ENCODE measurements at regions not wholly inside any gene's neighbourhood (a gene's known extent, or its start where the extent isn't known, plus 50 kb on each side); places are given as distances from the start of the nearest gene placed in this dataset.

- Mint-ChIP-seq H3K27ac (no peak overlapping the region), H3K4me1 (no peaks in the 10 kb centered on the region), H3K9me3 (peaks cover 0 to 6% of the 10 kb centered on the region in 2 experiments; a peak in 2 of 5 replicates), H3K36me3 (ENCODE audit: insufficient read depth in 1 of 3, low read depth in 3 of 3) (0 out of 7 replicates have a peak, but pooled peaks cover 0 to 2% (median 0%) of the 10 kb centered on the region in 3 experiments), H3K4me3 (no peak overlapping the region), H3K27me3 (ENCODE audit: low read depth) (peaks cover 14% of the 10 kb centered on the region)
- Histone ChIP-seq H2AFZ (ENCODE audit: low read length) (no peak overlapping the region), H3T11ph (ENCODE audit: low read length) (no peak overlapping the region), H3K4me2 (ENCODE audit: insufficient read depth, insufficient read length, low read length) (no peak overlapping the region), H3K4me1 (ENCODE audit: insufficient read depth, low read length) (no peaks in the 10 kb centered on the region), H3K18ac (ENCODE audit: insufficient read length, low read depth, low read length) (no peak overlapping the region), H4K5ac (ENCODE audit: insufficient read length, low read depth, low read length) (no peak overlapping the region), H2BK5ac (ENCODE audit: insufficient read length, low read length) (no peak overlapping the region), H3K23me2 (ENCODE audit: insufficient read length, low read depth, low read length, poor library complexity, severe bottlenecking) (no peaks in the 10 kb centered on the region), H3K14ac (ENCODE audit: insufficient read depth, low read length) (no peak overlapping the region), H2BK120ac (ENCODE audit: low read depth, low read length, poor library complexity, severe bottlenecking) (no peak overlapping the region), H4K91ac (ENCODE audit: insufficient read length, low read depth, low read length) (no peak overlapping the region), H3K27me3 (ENCODE audit: insufficient read depth, low read length) (no peaks in the 10 kb centered on the region), H2BK12ac (ENCODE audit: insufficient read length, low read depth, low read length) (no peak overlapping the region), H2AK5ac (ENCODE audit: insufficient read length, low read length) (no peak overlapping the region), H3K9ac (ENCODE audit: extremely low read depth, insufficient read length, low read length) (no peak overlapping the region), H4K20me1 (ENCODE audit: control insufficient read depth, insufficient read depth, insufficient read length) (no peaks in the 10 kb centered on the region), H3K56ac (ENCODE audit: insufficient read length, low read depth, low read length) (no peak overlapping the region), H4K8ac (replicated peaks; ENCODE audit: insufficient read length, low read depth, low read length) (no peak overlapping the region), H3K9me3 (ENCODE audit: control insufficient read depth, low read depth, low read length) (no peaks in the 10 kb centered on the region), H3K4ac (ENCODE audit: low read depth, low read length) (no peak overlapping the region), H2BK15ac (ENCODE audit: low read depth, low read length) (no peak overlapping the region), H3K79me2 (ENCODE audit: insufficient read depth, low read length) (no peaks in the 10 kb centered on the region), H3K27ac (ENCODE audit: insufficient read length, low read depth, low read length) (no peak overlapping the region), H2BK20ac (ENCODE audit: low read depth, low read length, poor library complexity, severe bottlenecking) (no peak overlapping the region), H3K23ac (ENCODE audit: insufficient read length, low read depth, low read length) (no peak overlapping the region), H3K79me1 (ENCODE audit: insufficient read depth, low read depth, low read length, poor library complexity, severe bottlenecking) (no peaks in the 10 kb centered on the region)
- no peak for DNase-seq
- no CpG with 5 or more reads among the region's 1 CpG for WGBS (ENCODE audit: extremely low coverage, insufficient read length, low lambda C conversion rate)
- TF ChIP-seq, protein P1, sequence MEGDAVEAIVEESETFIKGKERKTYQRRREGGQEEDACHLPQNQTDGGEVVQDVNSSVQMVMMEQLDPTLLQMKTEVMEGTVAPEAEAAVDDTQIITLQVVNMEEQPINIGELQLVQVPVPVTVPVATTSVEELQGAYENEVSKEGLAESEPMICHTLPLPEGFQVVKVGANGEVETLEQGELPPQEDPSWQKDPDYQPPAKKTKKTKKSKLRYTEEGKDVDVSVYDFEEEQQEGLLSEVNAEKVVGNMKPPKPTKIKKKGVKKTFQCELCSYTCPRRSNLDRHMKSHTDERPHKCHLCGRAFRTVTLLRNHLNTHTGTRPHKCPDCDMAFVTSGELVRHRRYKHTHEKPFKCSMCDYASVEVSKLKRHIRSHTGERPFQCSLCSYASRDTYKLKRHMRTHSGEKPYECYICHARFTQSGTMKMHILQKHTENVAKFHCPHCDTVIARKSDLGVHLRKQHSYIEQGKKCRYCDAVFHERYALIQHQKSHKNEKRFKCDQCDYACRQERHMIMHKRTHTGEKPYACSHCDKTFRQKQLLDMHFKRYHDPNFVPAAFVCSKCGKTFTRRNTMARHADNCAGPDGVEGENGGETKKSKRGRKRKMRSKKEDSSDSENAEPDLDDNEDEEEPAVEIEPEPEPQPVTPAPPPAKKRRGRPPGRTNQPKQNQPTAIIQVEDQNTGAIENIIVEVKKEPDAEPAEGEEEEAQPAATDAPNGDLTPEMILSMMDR (conservative IDR thresholded peaks at IDR 0.05), result no peak
These were observed 1004.4 kb upstream of the TMEM132C start for GRCh38 chr12:127262615-127263014.

Measured in H9 (cell line).